ENCODE measurements at regions not wholly inside any gene's neighbourhood (a gene's known extent, or its start where the extent isn't known, plus 50 kb on each side); places are given as distances from the start of the nearest gene placed in this dataset.

DNA sequence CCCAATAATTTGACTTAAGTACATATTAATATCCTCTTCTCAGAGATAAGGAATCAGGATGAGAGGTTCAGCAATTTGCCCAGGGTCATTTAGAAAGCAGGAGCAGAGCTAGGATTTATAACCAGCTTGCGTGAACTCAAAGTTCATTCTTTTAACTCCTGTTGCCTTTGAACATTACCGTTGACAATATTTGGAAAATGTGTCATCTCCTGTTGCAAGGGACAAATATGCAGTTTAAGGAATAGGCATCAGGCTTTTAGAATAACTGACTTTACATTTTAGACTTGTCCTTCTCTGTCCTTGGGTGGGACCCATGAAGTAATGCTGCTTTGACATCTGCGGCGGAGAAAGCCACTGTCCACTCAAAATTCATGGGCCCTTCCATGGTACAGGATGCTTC, 252.2 kb upstream of the RGMA start:
- TF ChIP-seq FOXP2 (optimal IDR thresholded peaks at IDR 0.05; ENCODE audit: borderline replicate concordance, extremely low read depth, extremely low read length, insufficient read depth) = no peak
- no peak for TF ChIP-seq TAF1 (IDR thresholded peaks at IDR 0.05; ENCODE audit: borderline replicate concordance, insufficient read depth, low read length)
- TF ChIP-seq SIN3A (IDR thresholded peaks at IDR 0.05; ENCODE audit: borderline replicate concordance, insufficient read depth, low read length) = no peak
- TF ChIP-seq POLR2AphosphoS5 (IDR thresholded peaks at IDR 0.05; ENCODE audit: low read depth, low read length) = no peak
- TF ChIP-seq, protein P1, sequence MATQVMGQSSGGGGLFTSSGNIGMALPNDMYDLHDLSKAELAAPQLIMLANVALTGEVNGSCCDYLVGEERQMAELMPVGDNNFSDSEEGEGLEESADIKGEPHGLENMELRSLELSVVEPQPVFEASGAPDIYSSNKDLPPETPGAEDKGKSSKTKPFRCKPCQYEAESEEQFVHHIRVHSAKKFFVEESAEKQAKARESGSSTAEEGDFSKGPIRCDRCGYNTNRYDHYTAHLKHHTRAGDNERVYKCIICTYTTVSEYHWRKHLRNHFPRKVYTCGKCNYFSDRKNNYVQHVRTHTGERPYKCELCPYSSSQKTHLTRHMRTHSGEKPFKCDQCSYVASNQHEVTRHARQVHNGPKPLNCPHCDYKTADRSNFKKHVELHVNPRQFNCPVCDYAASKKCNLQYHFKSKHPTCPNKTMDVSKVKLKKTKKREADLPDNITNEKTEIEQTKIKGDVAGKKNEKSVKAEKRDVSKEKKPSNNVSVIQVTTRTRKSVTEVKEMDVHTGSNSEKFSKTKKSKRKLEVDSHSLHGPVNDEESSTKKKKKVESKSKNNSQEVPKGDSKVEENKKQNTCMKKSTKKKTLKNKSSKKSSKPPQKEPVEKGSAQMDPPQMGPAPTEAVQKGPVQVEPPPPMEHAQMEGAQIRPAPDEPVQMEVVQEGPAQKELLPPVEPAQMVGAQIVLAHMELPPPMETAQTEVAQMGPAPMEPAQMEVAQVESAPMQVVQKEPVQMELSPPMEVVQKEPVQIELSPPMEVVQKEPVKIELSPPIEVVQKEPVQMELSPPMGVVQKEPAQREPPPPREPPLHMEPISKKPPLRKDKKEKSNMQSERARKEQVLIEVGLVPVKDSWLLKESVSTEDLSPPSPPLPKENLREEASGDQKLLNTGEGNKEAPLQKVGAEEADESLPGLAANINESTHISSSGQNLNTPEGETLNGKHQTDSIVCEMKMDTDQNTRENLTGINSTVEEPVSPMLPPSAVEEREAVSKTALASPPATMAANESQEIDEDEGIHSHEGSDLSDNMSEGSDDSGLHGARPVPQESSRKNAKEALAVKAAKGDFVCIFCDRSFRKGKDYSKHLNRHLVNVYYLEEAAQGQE (IDR thresholded peaks at IDR 0.05; ENCODE audit: insufficient read depth in 1 of 2, low read depth in 2 of 2, low read length in 2 of 2) = no peak

- TF ChIP-seq TAF1 (IDR thresholded peaks at IDR 0.05; ENCODE audit: borderline replicate concordance, insufficient read depth, low read length) = no peak
- TF ChIP-seq, protein P1 (IDR thresholded peaks at IDR 0.05; ENCODE audit: insufficient read depth in 1 of 2, low read depth in 2 of 2, low read length in 2 of 2) = no peak
Measured at GRCh38 chr15:93340406-93340805, 251.4 kb upstream of the RGMA start.

DNA sequence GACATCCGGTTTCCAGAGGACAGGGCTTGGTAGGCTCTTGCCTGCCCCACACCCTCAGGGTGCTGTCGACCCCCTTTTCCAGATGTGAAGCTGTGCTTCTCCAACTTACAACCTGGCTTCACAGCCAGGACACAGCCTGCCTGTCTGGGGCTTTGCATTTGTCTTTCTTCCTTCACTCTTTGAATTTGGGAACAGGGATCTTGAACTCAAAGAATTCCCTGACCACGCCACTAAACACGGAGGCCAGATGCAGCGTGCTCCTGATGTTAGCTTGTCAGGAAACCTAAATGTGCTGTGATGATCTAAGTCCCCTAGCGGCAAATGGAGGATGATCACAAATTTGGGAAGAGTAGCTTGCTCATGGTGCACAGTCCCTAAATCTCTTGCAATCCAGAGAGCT, 244.8 kb upstream of the RGMA start:
- TF ChIP-seq SIN3A (IDR thresholded peaks at IDR 0.05; ENCODE audit: borderline replicate concordance, insufficient read depth, low read length) = no peak
- no peak for TF ChIP-seq FOXP2 (optimal IDR thresholded peaks at IDR 0.05; ENCODE audit: borderline replicate concordance, extremely low read depth, extremely low read length, insufficient read depth)
- no peak for TF ChIP-seq POLR2AphosphoS5 (IDR thresholded peaks at IDR 0.05; ENCODE audit: low read depth, low read length)
- TF ChIP-seq, protein P1 (IDR thresholded peaks at IDR 0.05; ENCODE audit: insufficient read depth in 1 of 2, low read depth in 2 of 2, low read length in 2 of 2) = no peak
- TF ChIP-seq TAF1 (IDR thresholded peaks at IDR 0.05; ENCODE audit: borderline replicate concordance, insufficient read depth, low read length) = no peak

- TF ChIP-seq POLR2AphosphoS5 (IDR thresholded peaks at IDR 0.05; ENCODE audit: low read depth, low read length) = no peak
- no peak for TF ChIP-seq SIN3A (IDR thresholded peaks at IDR 0.05; ENCODE audit: borderline replicate concordance, insufficient read depth, low read length)
- TF ChIP-seq, protein P1 (IDR thresholded peaks at IDR 0.05; ENCODE audit: insufficient read depth in 1 of 2, low read depth in 2 of 2, low read length in 2 of 2) = no peak
- no peak for TF ChIP-seq FOXP2 (optimal IDR thresholded peaks at IDR 0.05; ENCODE audit: borderline replicate concordance, extremely low read depth, extremely low read length, insufficient read depth)
- TF ChIP-seq TAF1 (IDR thresholded peaks at IDR 0.05; ENCODE audit: borderline replicate concordance, insufficient read depth, low read length) = no peak
Measured at GRCh38 chr15:93332168-93332553, 243.2 kb upstream of the RGMA start.

DNA sequence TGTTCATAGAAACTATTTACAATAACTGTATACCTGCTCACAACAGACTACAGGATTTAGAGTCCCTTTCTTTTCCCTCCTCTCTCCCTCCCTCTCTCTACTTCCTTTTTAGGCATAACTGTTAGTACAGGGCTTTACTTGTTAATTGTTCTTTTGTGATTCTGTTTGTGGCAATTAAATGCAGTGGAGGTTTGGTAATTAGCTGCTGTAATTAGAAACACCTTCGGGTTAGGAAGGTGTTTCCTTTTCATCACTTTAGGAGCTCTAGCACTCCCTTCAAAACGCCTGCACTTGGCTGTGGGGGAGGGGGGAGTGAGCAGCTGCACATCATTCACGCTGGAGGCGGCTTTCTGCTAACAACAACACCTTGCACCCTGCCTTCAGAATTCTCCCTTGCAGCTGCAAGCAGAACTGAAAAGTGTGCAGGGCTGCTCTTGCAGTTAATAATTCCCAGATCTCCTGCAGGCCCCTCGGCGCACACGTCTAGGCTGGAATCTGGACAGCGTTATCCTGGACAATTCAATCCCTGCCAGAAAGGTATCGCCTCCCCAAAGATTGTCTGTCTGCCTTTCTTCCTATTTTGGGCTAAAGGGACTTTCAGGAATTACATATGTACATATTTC, 242.6 kb upstream of the RGMA start:
- TF ChIP-seq, protein P1 (IDR thresholded peaks at IDR 0.05; ENCODE audit: insufficient read depth in 1 of 2, low read depth in 2 of 2, low read length in 2 of 2) = no peak
- TF ChIP-seq FOXP2 (optimal IDR thresholded peaks at IDR 0.05; ENCODE audit: borderline replicate concordance, extremely low read depth, extremely low read length, insufficient read depth) (no peak), TAF1 (IDR thresholded peaks at IDR 0.05; ENCODE audit: borderline replicate concordance, insufficient read depth, low read length) (no peak), SIN3A (IDR thresholded peaks at IDR 0.05; ENCODE audit: borderline replicate concordance, insufficient read depth, low read length) (no peak), POLR2AphosphoS5 (IDR thresholded peaks at IDR 0.05; ENCODE audit: low read depth, low read length) (no peak)

Measured in PFSK-1 (cell line).